ENCODE measurements at regions not wholly inside any gene's neighbourhood (a gene's known extent, or its start where the extent isn't known, plus 50 kb on each side); places are given as distances from the start of the nearest gene placed in this dataset.

GRCh38 chr1:58318157-58319005 is 228.1 kb downstream of the OMA1 start:
- TF ChIP-seq CTCF (IDR thresholded peaks at IDR 0.05) (no peak), EZH2 (IDR thresholded peaks at IDR 0.05) (no peak), EZH2phosphoT487 (IDR thresholded peaks at IDR 0.05) (no peak)

All from neural progenitor cell (in vitro differentiated cells).